ENCODE measurements at regions not wholly inside any gene's neighbourhood (a gene's known extent, or its start where the extent isn't known, plus 50 kb on each side); places are given as distances from the start of the nearest gene placed in this dataset.
A peak's percentile ranks its signal among the peaks of the same experiment; 100 is the strongest.

- TF ChIP-seq, protein P1, sequence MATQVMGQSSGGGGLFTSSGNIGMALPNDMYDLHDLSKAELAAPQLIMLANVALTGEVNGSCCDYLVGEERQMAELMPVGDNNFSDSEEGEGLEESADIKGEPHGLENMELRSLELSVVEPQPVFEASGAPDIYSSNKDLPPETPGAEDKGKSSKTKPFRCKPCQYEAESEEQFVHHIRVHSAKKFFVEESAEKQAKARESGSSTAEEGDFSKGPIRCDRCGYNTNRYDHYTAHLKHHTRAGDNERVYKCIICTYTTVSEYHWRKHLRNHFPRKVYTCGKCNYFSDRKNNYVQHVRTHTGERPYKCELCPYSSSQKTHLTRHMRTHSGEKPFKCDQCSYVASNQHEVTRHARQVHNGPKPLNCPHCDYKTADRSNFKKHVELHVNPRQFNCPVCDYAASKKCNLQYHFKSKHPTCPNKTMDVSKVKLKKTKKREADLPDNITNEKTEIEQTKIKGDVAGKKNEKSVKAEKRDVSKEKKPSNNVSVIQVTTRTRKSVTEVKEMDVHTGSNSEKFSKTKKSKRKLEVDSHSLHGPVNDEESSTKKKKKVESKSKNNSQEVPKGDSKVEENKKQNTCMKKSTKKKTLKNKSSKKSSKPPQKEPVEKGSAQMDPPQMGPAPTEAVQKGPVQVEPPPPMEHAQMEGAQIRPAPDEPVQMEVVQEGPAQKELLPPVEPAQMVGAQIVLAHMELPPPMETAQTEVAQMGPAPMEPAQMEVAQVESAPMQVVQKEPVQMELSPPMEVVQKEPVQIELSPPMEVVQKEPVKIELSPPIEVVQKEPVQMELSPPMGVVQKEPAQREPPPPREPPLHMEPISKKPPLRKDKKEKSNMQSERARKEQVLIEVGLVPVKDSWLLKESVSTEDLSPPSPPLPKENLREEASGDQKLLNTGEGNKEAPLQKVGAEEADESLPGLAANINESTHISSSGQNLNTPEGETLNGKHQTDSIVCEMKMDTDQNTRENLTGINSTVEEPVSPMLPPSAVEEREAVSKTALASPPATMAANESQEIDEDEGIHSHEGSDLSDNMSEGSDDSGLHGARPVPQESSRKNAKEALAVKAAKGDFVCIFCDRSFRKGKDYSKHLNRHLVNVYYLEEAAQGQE (IDR thresholded peaks at IDR 0.05), result no peak
- no peak for TF ChIP-seq FOXA1 (IDR thresholded peaks at IDR 0.05)
These were observed 134.5 kb upstream of the C14orf180 start (continued) for GRCh38 chr14:104445086-104445485.

GRCh38 chr14:104445832-104446381 lies 133.7 kb upstream of the C14orf180 start:
- H3K27me3 ChIP-seq (ENCODE audit: control insufficient read depth in 4 of 4, insufficient read depth in 4 of 4, low read length in 3 of 4), result peaks cover 0 to 2% (median 1%) of the 10 kb centered on the region in 4 donors
- H3K4me1 ChIP-seq (ENCODE audit: control insufficient read depth in 4 of 4, insufficient read depth in 4 of 4, low read length in 3 of 4), result no peaks in the 10 kb centered on the region
- H3K36me3 ChIP-seq (ENCODE audit: control insufficient read depth in 4 of 4, insufficient read depth in 3 of 4, low read depth in 1 of 4, low read length in 3 of 4), result no peaks in the 10 kb centered on the region
- peaks cover 0 to 8% (median 4%) of the 10 kb centered on the region in 4 donors for H3K9me3 ChIP-seq (ENCODE audit: control insufficient read depth in 4 of 4, low read length in 3 of 4)
- TF ChIP-seq EGR1 (IDR thresholded peaks at IDR 0.05; ENCODE audit: low read depth in 2 of 2) (no peak), FOXA2 (IDR thresholded peaks at IDR 0.05) (no peak), FOXA1 (IDR thresholded peaks at IDR 0.05) (no peak), HNF4G (IDR thresholded peaks at IDR 0.05) (no peak), RXRA (IDR thresholded peaks at IDR 0.05) (no peak), NR2F2 (IDR thresholded peaks at IDR 0.05) (no peak), RAD21 (IDR thresholded peaks at IDR 0.05) (no peak)
- TF ChIP-seq, protein P2, sequence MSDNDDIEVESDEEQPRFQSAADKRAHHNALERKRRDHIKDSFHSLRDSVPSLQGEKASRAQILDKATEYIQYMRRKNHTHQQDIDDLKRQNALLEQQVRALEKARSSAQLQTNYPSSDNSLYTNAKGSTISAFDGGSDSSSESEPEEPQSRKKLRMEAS (IDR thresholded peaks at IDR 0.05), result no peak
- TF ChIP-seq, protein P1 (IDR thresholded peaks at IDR 0.05), result no peak
- TF ChIP-seq, protein P3, sequence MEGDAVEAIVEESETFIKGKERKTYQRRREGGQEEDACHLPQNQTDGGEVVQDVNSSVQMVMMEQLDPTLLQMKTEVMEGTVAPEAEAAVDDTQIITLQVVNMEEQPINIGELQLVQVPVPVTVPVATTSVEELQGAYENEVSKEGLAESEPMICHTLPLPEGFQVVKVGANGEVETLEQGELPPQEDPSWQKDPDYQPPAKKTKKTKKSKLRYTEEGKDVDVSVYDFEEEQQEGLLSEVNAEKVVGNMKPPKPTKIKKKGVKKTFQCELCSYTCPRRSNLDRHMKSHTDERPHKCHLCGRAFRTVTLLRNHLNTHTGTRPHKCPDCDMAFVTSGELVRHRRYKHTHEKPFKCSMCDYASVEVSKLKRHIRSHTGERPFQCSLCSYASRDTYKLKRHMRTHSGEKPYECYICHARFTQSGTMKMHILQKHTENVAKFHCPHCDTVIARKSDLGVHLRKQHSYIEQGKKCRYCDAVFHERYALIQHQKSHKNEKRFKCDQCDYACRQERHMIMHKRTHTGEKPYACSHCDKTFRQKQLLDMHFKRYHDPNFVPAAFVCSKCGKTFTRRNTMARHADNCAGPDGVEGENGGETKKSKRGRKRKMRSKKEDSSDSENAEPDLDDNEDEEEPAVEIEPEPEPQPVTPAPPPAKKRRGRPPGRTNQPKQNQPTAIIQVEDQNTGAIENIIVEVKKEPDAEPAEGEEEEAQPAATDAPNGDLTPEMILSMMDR (IDR thresholded peaks at IDR 0.05; ENCODE audit: low read depth, low read length, missing input control), result no peak
- DNase-seq (ENCODE audit: low spot score), result peak; percentile 16
- WGBS, result 77% methylated on average over 11 of the region's 11 CpGs
- H3K4me3 ChIP-seq (ENCODE audit: low read depth in 1 of 3, low read length in 3 of 3), result no peak overlapping the region
- no peak overlapping the region for H3K9ac ChIP-seq (ENCODE audit: low read depth in 1 of 2, low read length in 2 of 2)
- H3K27ac ChIP-seq (ENCODE audit: low read depth in 1 of 2, low read length in 2 of 2), result no peak overlapping the region

DNA sequence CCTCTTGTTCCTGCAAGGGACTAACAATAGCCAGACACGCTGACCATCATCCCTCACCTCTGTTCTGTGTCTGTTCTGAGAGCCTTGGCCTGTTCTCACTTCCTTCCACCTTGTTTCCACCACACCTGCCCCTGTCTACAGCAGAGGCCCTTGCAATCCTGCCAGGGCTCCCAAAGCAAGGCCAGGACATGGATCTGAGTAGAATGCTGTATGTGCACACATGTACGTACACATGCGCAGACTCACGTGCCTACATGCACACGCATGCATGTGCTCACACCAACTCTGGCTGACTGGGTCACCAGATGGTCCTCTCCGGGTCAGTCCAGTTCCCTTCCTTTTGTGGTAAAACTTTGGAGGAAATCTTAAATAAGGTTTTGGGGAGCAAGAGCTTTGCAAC lies 133.0 kb upstream of the C14orf180 start:
- Histone ChIP-seq H3K36me3 (ENCODE audit: control insufficient read depth in 4 of 4, insufficient read depth in 3 of 4, low read depth in 1 of 4, low read length in 3 of 4) (no peaks in the 10 kb centered on the region), H3K9ac (ENCODE audit: low read depth in 1 of 2, low read length in 2 of 2) (no peak overlapping the region), H3K4me1 (ENCODE audit: control insufficient read depth in 4 of 4, insufficient read depth in 4 of 4, low read length in 3 of 4) (no peaks in the 10 kb centered on the region), H3K27me3 (ENCODE audit: control insufficient read depth in 4 of 4, insufficient read depth in 4 of 4, low read length in 3 of 4) (peaks cover 0 to 2% (median 1%) of the 10 kb centered on the region in 4 donors), H3K9me3 (ENCODE audit: control insufficient read depth in 4 of 4, low read length in 3 of 4) (peaks cover 0 to 8% (median 4%) of the 10 kb centered on the region in 4 donors), H3K4me3 (ENCODE audit: low read depth in 1 of 3, low read length in 3 of 3) (no peak overlapping the region), H3K27ac (ENCODE audit: low read depth in 1 of 2, low read length in 2 of 2) (no peak overlapping the region)
- DNase-seq (ENCODE audit: low spot score), result no peak
- WGBS, result 86% methylated on average over 6 of the region's 6 CpGs
- TF ChIP-seq YY1 (IDR thresholded peaks at IDR 0.05) (no peak), RAD21 (IDR thresholded peaks at IDR 0.05) (no peak), HNF4G (IDR thresholded peaks at IDR 0.05) (no peak), TAF1 (conservative IDR thresholded peaks at IDR 0.05) (no peak), SP1 (IDR thresholded peaks at IDR 0.05) (no peak), JUND (IDR thresholded peaks at IDR 0.05) (no peak), EGR1 (IDR thresholded peaks at IDR 0.05; ENCODE audit: low read depth in 2 of 2) (no peak), NR2F2 (IDR thresholded peaks at IDR 0.05) (no peak), HNF4A (conservative IDR thresholded peaks at IDR 0.05) (no peak)
- TF ChIP-seq, protein P3 (IDR thresholded peaks at IDR 0.05; ENCODE audit: low read depth, low read length, missing input control), result no peak
- TF ChIP-seq, protein P4, sequence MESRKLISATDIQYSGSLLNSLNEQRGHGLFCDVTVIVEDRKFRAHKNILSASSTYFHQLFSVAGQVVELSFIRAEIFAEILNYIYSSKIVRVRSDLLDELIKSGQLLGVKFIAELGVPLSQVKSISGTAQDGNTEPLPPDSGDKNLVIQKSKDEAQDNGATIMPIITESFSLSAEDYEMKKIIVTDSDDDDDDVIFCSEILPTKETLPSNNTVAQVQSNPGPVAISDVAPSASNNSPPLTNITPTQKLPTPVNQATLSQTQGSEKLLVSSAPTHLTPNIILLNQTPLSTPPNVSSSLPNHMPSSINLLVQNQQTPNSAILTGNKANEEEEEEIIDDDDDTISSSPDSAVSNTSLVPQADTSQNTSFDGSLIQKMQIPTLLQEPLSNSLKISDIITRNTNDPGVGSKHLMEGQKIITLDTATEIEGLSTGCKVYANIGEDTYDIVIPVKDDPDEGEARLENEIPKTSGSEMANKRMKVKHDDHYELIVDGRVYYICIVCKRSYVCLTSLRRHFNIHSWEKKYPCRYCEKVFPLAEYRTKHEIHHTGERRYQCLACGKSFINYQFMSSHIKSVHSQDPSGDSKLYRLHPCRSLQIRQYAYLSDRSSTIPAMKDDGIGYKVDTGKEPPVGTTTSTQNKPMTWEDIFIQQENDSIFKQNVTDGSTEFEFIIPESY (IDR thresholded peaks at IDR 0.05), result no peak
- TF ChIP-seq, protein P2 (IDR thresholded peaks at IDR 0.05), result no peak
